GM18499 (cell line): ENCODE measurements at regions not wholly inside any gene's neighbourhood (a gene's known extent, or its start where the extent isn't known, plus 50 kb on each side); places are given as distances from the start of the nearest gene placed in this dataset.
"Not testable (repeated sequence)": the region's sequence is repeated elsewhere in the genome, so short reads cannot be mapped to it uniquely, and the experiment has no call there.

Source experiments
- ATAC-seq: cut with Tn5 transposase; IDR thresholded peaks from one replicate; pipeline ENCODE4 v1.9.1; 2021; ENCODE audit warnings: moderate number of reproducible peaks; ENCODE audit not compliant: insufficient read depth, unreplicated experiment

GRCh38 chr14:34055157-34055950 is 104.5 kb upstream of the EGLN3 start:
- ATAC-seq = no peak

- no peak for ATAC-seq
These were observed 102.8 kb upstream of the EGLN3 start for GRCh38 chr14:34053666-34054065.

GRCh38 chr14:34052658-34053014 is 101.8 kb upstream of the EGLN3 start:
- no peak for ATAC-seq

GRCh38 chr14:34051966-34052657 is 101.2 kb upstream of the EGLN3 start:
- no peak for ATAC-seq

GRCh38 chr14:34050606-34051005 is 99.7 kb upstream of the EGLN3 start:
- ATAC-seq = no peak

GRCh38 chr14:34049790-34050189 is 98.9 kb upstream of the EGLN3 start:
- ATAC-seq = no peak

- ATAC-seq = not testable (repeated sequence)
These were observed 98.3 kb upstream of the EGLN3 start for GRCh38 chr14:34049187-34049586.

GRCh38 chr14:34046799-34047520 is 96.1 kb upstream of the EGLN3 start:
- ATAC-seq = no peak

GRCh38 chr14:34044666-34045306 is 93.9 kb upstream of the EGLN3 start:
- no peak for ATAC-seq

GRCh38 chr14:34044373-34044637 is 93.4 kb upstream of the EGLN3 start:
- ATAC-seq = no peak

GRCh38 chr14:34043627-34044372 is 92.9 kb upstream of the EGLN3 start:
- ATAC-seq = peak; percentile 85

- ATAC-seq = no peak
These were observed 90.3 kb upstream of the EGLN3 start for GRCh38 chr14:34041220-34041619.

- no peak for ATAC-seq
These were observed 89.9 kb upstream of the EGLN3 start for GRCh38 chr14:34040766-34041165.

GRCh38 chr14:34039428-34040047 is 88.7 kb upstream of the EGLN3 start:
- ATAC-seq = no peak

GRCh38 chr14:34038358-34039057 is 87.6 kb upstream of the EGLN3 start:
- no peak for ATAC-seq

GRCh38 chr14:34036319-34036766 is 85.5 kb upstream of the EGLN3 start:
- no peak for ATAC-seq

GRCh38 chr14:34035934-34036250 is 85.0 kb upstream of the EGLN3 start:
- ATAC-seq = no peak

GRCh38 chr14:34035177-34035933 is 84.5 kb upstream of the EGLN3 start:
- no peak for ATAC-seq
